ENCODE measurements at regions not wholly inside any gene's neighbourhood (a gene's known extent, or its start where the extent isn't known, plus 50 kb on each side); places are given as distances from the start of the nearest gene placed in this dataset.
A peak's percentile ranks its signal among the peaks of the same experiment; 100 is the strongest.
"Not testable (repeated sequence)": the region's sequence is repeated elsewhere in the genome, so short reads cannot be mapped to it uniquely, and the experiment has no call there.

GRCh38 chr15:35992791-35993190 is 446.8 kb upstream of the DPH6 start:
- peak; percentile 14 for DNase-seq (ENCODE audit: low read depth)

- DNase-seq (ENCODE audit: low read depth) = no peak
Observed at GRCh38 chr15:35993196-35993595, 447.2 kb upstream of the DPH6 start.

GRCh38 chr15:35994876-35995275 is 448.9 kb upstream of the DPH6 start:
- no peak for DNase-seq (ENCODE audit: low read depth)

GRCh38 chr15:35998663-35999602 is 453.0 kb upstream of the DPH6 start:
- no peak for DNase-seq (ENCODE audit: low read depth)

GRCh38 chr15:36004891-36005490 is 459.0 kb upstream of the DPH6 start:
- DNase-seq (ENCODE audit: low read depth) = no peak

GRCh38 chr15:36005542-36005941 is 459.6 kb upstream of the DPH6 start:
- DNase-seq (ENCODE audit: low read depth) = no peak

GRCh38 chr15:36007699-36008098 is 461.7 kb upstream of the DPH6 start:
- no peak for DNase-seq (ENCODE audit: low read depth)

- no peak for DNase-seq (ENCODE audit: low read depth)
Observed at GRCh38 chr15:36008719-36009118, 462.8 kb upstream of the DPH6 start.

- no peak for DNase-seq (ENCODE audit: low read depth)
Observed at GRCh38 chr15:36024031-36024688, 478.2 kb upstream of the DPH6 start.

- no peak for DNase-seq (ENCODE audit: low read depth)
Observed at GRCh38 chr15:36026627-36027283, 480.8 kb upstream of the DPH6 start.

GRCh38 chr15:36029606-36030210 is 483.7 kb upstream of the DPH6 start:
- peak; percentile 79 for DNase-seq (ENCODE audit: low read depth)

GRCh38 chr15:36039996-36040572 is 494.1 kb upstream of the DPH6 start:
- DNase-seq (ENCODE audit: low read depth) = no peak

GRCh38 chr15:36047018-36047716 is 501.2 kb upstream of the DPH6 start:
- DNase-seq (ENCODE audit: low read depth) = not testable (repeated sequence)

- DNase-seq (ENCODE audit: low read depth) = no peak
Observed at GRCh38 chr15:36050899-36051298, 504.9 kb upstream of the DPH6 start.

- DNase-seq (ENCODE audit: low read depth) = peak; percentile 3
Observed at GRCh38 chr15:36052641-36053040, 506.7 kb upstream of the DPH6 start.

GRCh38 chr15:36053746-36054145 is 507.8 kb upstream of the DPH6 start:
- peak; percentile 7 for DNase-seq (ENCODE audit: low read depth)

- no peak for DNase-seq (ENCODE audit: low read depth)
Observed at GRCh38 chr15:36059596-36059995, 513.6 kb upstream of the DPH6 start.

- DNase-seq (ENCODE audit: low read depth) = no peak
Observed at GRCh38 chr15:36062357-36062756, 516.4 kb upstream of the DPH6 start.

- no peak for DNase-seq (ENCODE audit: low read depth)
Observed at GRCh38 chr15:36066757-36067156, 512.7 kb upstream of the CDIN1 start.

GRCh38 chr15:36067483-36068274 is 511.7 kb upstream of the CDIN1 start:
- no peak for DNase-seq (ENCODE audit: low read depth)

Data from HS-27A (cell line).